ENCODE measurements at regions not wholly inside any gene's neighbourhood (a gene's known extent, or its start where the extent isn't known, plus 50 kb on each side); places are given as distances from the start of the nearest gene placed in this dataset.

- no peak for DNase-seq
Observed at GRCh38 chr13:44157606-44158005, 216.0 kb upstream of the SERP2 start.

GRCh38 chr13:44158098-44158521 lies 215.5 kb upstream of the SERP2 start:
- no peak for DNase-seq

- DNase-seq: peak; percentile 29
Observed at GRCh38 chr13:44158881-44159632, 214.6 kb upstream of the SERP2 start.

GRCh38 chr13:44159633-44160279 lies 213.9 kb upstream of the SERP2 start:
- peak; percentile 29 for DNase-seq

GRCh38 chr13:44160591-44161191 lies 212.9 kb upstream of the SERP2 start:
- DNase-seq: no peak

GRCh38 chr13:44163108-44163507 lies 210.5 kb upstream of the SERP2 start:
- DNase-seq: no peak

GRCh38 chr13:44165221-44165888 lies 208.3 kb upstream of the SERP2 start:
- DNase-seq: no peak

- no peak for DNase-seq
Observed at GRCh38 chr13:44165889-44166496, 207.6 kb upstream of the SERP2 start.

- DNase-seq: no peak
Observed at GRCh38 chr13:44169018-44169911, 204.4 kb upstream of the SERP2 start.

GRCh38 chr13:44170731-44171130 lies 202.9 kb upstream of the SERP2 start:
- no peak for DNase-seq

GRCh38 chr13:44171156-44171555 lies 202.5 kb upstream of the SERP2 start:
- no peak for DNase-seq

GRCh38 chr13:44171861-44172260 lies 201.8 kb upstream of the SERP2 start:
- no peak for DNase-seq

GRCh38 chr13:44172281-44172810 lies 201.3 kb upstream of the SERP2 start:
- no peak for DNase-seq

- DNase-seq: no peak
Observed at GRCh38 chr13:44174769-44175425, 198.7 kb upstream of the SERP2 start.

GRCh38 chr13:44176173-44176572 lies 197.5 kb upstream of the SERP2 start:
- no peak for DNase-seq

GRCh38 chr13:44180876-44181536 lies 192.6 kb upstream of the SERP2 start:
- no peak for DNase-seq

GRCh38 chr13:44181931-44182330 lies 191.7 kb upstream of the SERP2 start:
- no peak for DNase-seq

- no peak for DNase-seq
Observed at GRCh38 chr13:44184740-44185139, 188.9 kb upstream of the SERP2 start.

GRCh38 chr13:44188257-44188656 lies 185.4 kb upstream of the SERP2 start:
- no peak for DNase-seq

GRCh38 chr13:44189085-44189484 lies 184.5 kb upstream of the SERP2 start:
- DNase-seq: no peak

GRCh38 chr13:44191103-44191502 lies 182.5 kb upstream of the SERP2 start:
- no peak for DNase-seq
